Activated T-helper 1 cell treated with anti-CD3 and anti-CD28 coated beads, Interleukin-12 subunit alpha, Interleukin-12 subunit beta, Interleukin-2, Interleukin-4 antibody, amounts not matched to agents 30 ng/mL and 10 ng/mL and 1 ng/mL, durations not matched to agents 14 hours and 24 hours and 36 hours (primary cell): ENCODE measurements at regions not wholly inside any gene's neighbourhood (a gene's known extent, or its start where the extent isn't known, plus 50 kb on each side); places are given as distances from the start of the nearest gene placed in this dataset.
"Not testable (repeated sequence)": the region's sequence is repeated elsewhere in the genome, so short reads cannot be mapped to it uniquely, and the experiment has no call there.

Experiments used
- DNase-seq: peaks from one replicate; pipeline ENCODE4 v3.0.0; 2021; ENCODE audit warnings: low spot score
- H3K27ac Mint-ChIP-seq: one replicate; pipeline ENCODE4 v1.8.0; 2021; ENCODE audit warnings: mild to moderate bottlenecking, mixed read lengths
- H3K27me3 Mint-ChIP-seq: one replicate; pipeline ENCODE4 v1.8.0; 2022; ENCODE audit warnings: mild to moderate bottlenecking, moderate library complexity, mixed read lengths; ENCODE audit not compliant: insufficient read depth
- H3K36me3 Mint-ChIP-seq: one replicate; pipeline ENCODE4 v1.8.0; 2021; ENCODE audit warnings: low read depth, mixed read lengths
- H3K4me1 Mint-ChIP-seq: one replicate; pipeline ENCODE4 v1.8.0; 2021; ENCODE audit warnings: low read depth, mixed read lengths
- H3K4me3 Mint-ChIP-seq: one replicate; pipeline ENCODE4 v1.8.0; 2021; ENCODE audit warnings: mild to moderate bottlenecking, moderate library complexity, mixed read lengths
- H3K9me3 Mint-ChIP-seq: one replicate; pipeline ENCODE4 v1.8.0; 2021; ENCODE audit warnings: mixed read lengths
- intact Hi-C: fragments of 100-400 bp; cut with micrococcal nuclease; formaldehyde crosslinking; loops from one replicate; pipeline ENCODE4 v1.15.1; 2024

DNA sequence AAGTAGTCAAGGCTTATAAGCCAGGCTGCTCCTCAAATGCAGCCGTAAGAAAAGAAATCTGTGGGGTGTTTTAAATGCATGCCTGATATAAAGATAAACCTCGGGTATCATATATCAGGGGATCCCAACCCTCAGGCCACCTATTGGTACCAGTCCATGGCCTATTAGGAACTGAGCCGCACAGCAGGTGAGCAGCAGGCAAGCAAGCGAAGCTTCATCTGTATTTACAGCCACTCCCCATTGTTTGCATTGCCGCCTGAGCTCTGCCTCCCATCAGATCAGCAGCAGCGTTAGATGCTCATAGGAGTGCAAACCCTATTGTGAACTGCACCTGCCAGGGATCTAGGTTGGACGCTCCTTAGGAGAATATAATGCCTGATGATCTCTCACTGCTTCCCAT is 233.5 kb upstream of the SERP2 start:
- no peak for DNase-seq
- Mint-ChIP-seq H3K27ac (no peak overlapping the region), H3K4me1 (peaks cover 36% of the 10 kb centered on the region), H3K4me3 (no peak overlapping the region), H3K36me3 (no peaks in the 10 kb centered on the region), H3K9me3 (no peaks in the 10 kb centered on the region), H3K27me3 (peaks cover 41% of the 10 kb centered on the region)
- intact Hi-C loops: loop anchor here (5.0 kb wide), 5 partner anchors 162 to 1277 kb away; partner anchors contain the start of genes SLC25A30, TPT1 and TSC22D1

- no peaks in the 10 kb centered on the region for H3K9me3 Mint-ChIP-seq
- no peak for DNase-seq
- H3K4me1 Mint-ChIP-seq: peaks cover 34% of the 10 kb centered on the region
- H3K4me3 Mint-ChIP-seq: peak overlapping the region; percentile 85
- peaks cover 39% of the 10 kb centered on the region for H3K27me3 Mint-ChIP-seq
- intact Hi-C loops: loop anchor here (5.0 kb wide), 5 partner anchors 161 to 1276 kb away; partner anchors contain the start of genes SLC25A30, TPT1 and TSC22D1
- H3K27ac Mint-ChIP-seq: peak overlapping the region; percentile 82
- no peaks in the 10 kb centered on the region for H3K36me3 Mint-ChIP-seq
Observed at GRCh38 chr13:44140888-44141724, 232.5 kb upstream of the SERP2 start.

- H3K36me3 Mint-ChIP-seq: no peaks in the 10 kb centered on the region
- peaks cover 41% of the 10 kb centered on the region for H3K27me3 Mint-ChIP-seq
- intact Hi-C loops: loop anchor here (1.0 to 5.0 kb wide), 11 partner anchors 56 to 1275 kb away; partner anchors contain the start of genes SLC25A30, TPT1 and TSC22D1
- H3K4me1 Mint-ChIP-seq: peaks cover 26% of the 10 kb centered on the region
- peak overlapping the region; percentile 85 for H3K4me3 Mint-ChIP-seq
- H3K27ac Mint-ChIP-seq: peak overlapping the region; percentile 82
- H3K9me3 Mint-ChIP-seq: no peaks in the 10 kb centered on the region
- DNase-seq: peak; percentile 94
Observed at GRCh38 chr13:44141725-44142539, 231.7 kb upstream of the SERP2 start.

DNA sequence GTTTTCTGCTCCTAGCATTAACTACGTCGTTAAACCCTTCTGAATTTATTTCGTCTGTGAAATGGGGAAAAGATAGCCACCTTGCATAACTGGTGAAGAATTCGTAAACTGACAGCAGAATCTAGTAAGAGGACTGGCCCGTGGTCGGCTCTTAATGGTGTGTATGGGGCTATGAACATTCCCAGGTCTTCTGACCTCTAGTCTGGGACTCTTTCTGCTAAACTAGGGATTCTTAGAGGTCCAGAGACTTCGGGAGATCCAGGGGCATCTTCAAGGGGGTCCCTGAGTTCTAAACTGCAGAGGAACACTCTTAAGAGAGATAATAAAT is 231.1 kb upstream of the SERP2 start:
- Mint-ChIP-seq H3K27me3 (peaks cover 36% of the 10 kb centered on the region), H3K4me3 (peak overlapping the region; percentile 82), H3K9me3 (no peaks in the 10 kb centered on the region), H3K27ac (no peak overlapping the region), H3K36me3 (no peaks in the 10 kb centered on the region), H3K4me1 (peaks cover 20% of the 10 kb centered on the region)
- no peak for DNase-seq
- intact Hi-C loops: loop anchor here (1.0 to 5.0 kb wide), 11 partner anchors 56 to 1275 kb away; partner anchors contain the start of genes SLC25A30, TPT1 and TSC22D1

- H3K36me3 Mint-ChIP-seq: no peaks in the 10 kb centered on the region
- no peaks in the 10 kb centered on the region for H3K9me3 Mint-ChIP-seq
- intact Hi-C loops: loop anchor here (1.0 to 5.0 kb wide), 11 partner anchors 55 to 1274 kb away; partner anchors contain the start of genes SLC25A30, TPT1 and TSC22D1
- peak overlapping the region; percentile 82 for H3K4me3 Mint-ChIP-seq
- no peak overlapping the region for H3K27ac Mint-ChIP-seq
- H3K4me1 Mint-ChIP-seq: peaks cover 18% of the 10 kb centered on the region
- no peak for DNase-seq
- peaks cover 32% of the 10 kb centered on the region for H3K27me3 Mint-ChIP-seq
Observed at GRCh38 chr13:44142941-44143665, 230.5 kb upstream of the SERP2 start.

GRCh38 chr13:44146138-44146537 is 227.5 kb upstream of the SERP2 start:
- Mint-ChIP-seq H3K36me3 (no peaks in the 10 kb centered on the region), H3K27ac (no peak overlapping the region), H3K9me3 (no peaks in the 10 kb centered on the region), H3K4me1 (peaks cover 12% of the 10 kb centered on the region), H3K27me3 (peaks cover 17% of the 10 kb centered on the region), H3K4me3 (no peak overlapping the region)
- no peak for DNase-seq
- intact Hi-C loops: no loop called here

DNA sequence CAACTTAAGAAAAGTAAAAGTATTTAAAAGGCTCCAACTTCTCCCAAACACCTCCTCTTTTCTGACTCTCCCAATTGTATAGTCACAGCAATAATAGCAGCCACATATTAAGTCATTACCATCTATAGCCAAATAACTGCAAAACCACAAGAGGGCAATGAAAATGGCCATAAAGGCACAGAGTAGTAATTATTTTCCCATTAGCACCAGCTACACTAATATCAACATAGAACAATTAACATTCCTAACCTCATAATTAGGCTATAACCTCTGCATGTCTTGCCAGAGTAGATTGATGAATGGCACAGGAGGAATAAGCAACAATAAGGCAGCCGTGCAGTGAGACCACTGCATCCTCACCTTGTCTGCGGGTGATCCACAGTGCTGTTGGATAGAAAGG is 226.4 kb upstream of the SERP2 start:
- intact Hi-C loops: no loop called here

GRCh38 chr13:44147648-44148047 is 226.0 kb upstream of the SERP2 start:
- no peaks in the 10 kb centered on the region for H3K36me3 Mint-ChIP-seq
- no peaks in the 10 kb centered on the region for H3K9me3 Mint-ChIP-seq
- intact Hi-C loops: no loop called here
- H3K27ac Mint-ChIP-seq: no peak overlapping the region
- DNase-seq: no peak
- peaks cover 11% of the 10 kb centered on the region for H3K27me3 Mint-ChIP-seq
- H3K4me3 Mint-ChIP-seq: no peak overlapping the region
- peaks cover 2% of the 10 kb centered on the region for H3K4me1 Mint-ChIP-seq

More for the DNA sequence above, 226.4 kb upstream of the SERP2 start:
- Mint-ChIP-seq H3K36me3 (no peaks in the 10 kb centered on the region), H3K4me1 (peaks cover 6% of the 10 kb centered on the region), H3K27me3 (peaks cover 15% of the 10 kb centered on the region), H3K4me3 (no peak overlapping the region), H3K9me3 (no peaks in the 10 kb centered on the region), H3K27ac (no peak overlapping the region)
- no peak for DNase-seq

DNA sequence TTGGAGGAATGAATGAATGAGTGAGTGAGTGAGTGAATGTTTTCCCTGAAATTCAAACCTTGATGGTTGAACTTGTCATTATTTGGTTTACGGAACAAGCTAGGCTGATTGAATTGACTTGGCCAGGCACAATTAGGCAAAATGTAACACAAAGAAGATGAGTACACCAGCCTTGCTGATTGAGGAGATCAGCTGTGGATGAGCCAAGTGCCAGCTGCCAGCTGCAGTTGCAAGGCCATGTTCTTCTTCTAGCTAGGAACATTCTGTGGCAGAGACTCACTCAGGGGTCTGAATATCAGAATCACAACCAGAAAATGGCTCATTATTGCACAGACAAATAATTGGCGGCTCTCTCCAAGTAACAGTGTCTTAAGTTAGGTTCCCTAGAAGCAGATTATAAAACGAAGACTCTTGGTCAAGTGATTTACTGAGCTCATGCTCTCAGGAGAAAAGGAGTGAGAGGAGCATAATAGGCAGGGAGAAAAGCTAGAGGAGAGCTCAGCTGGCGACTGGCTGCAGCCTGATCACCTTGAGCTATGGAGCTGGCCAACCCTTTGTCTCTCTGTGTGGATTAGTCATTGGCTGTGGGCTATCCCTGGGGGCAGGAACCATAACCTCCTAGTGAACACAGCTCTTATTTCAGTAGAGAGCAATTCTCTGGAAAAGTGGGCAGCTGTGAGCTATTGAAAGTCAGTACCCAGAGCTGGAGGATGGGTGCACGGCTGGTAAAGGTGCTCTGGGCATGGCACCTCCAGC is 225.3 kb upstream of the SERP2 start:
- intact Hi-C loops: no loop called here
- no peak for DNase-seq
- peaks cover 11% of the 10 kb centered on the region for H3K27me3 Mint-ChIP-seq
- H3K27ac Mint-ChIP-seq: no peak overlapping the region
- H3K4me3 Mint-ChIP-seq: no peak overlapping the region
- no peaks in the 10 kb centered on the region for H3K36me3 Mint-ChIP-seq
- no peaks in the 10 kb centered on the region for H3K4me1 Mint-ChIP-seq
- no peaks in the 10 kb centered on the region for H3K9me3 Mint-ChIP-seq

GRCh38 chr13:44149231-44149630 is 224.4 kb upstream of the SERP2 start:
- intact Hi-C loops, H3K27me3 Mint-ChIP-seq, H3K4me1 Mint-ChIP-seq, DNase-seq, H3K36me3 Mint-ChIP-seq, H3K27ac Mint-ChIP-seq, H3K9me3 Mint-ChIP-seq, H3K4me3 Mint-ChIP-seq: not testable (repeated sequence)

- intact Hi-C loops: no loop called here
- H3K27ac Mint-ChIP-seq: no peak overlapping the region
- no peak for DNase-seq
- H3K27me3 Mint-ChIP-seq: peaks cover 6% of the 10 kb centered on the region
- no peaks in the 10 kb centered on the region for H3K36me3 Mint-ChIP-seq
- H3K9me3 Mint-ChIP-seq: no peaks in the 10 kb centered on the region
- H3K4me1 Mint-ChIP-seq: no peaks in the 10 kb centered on the region
- H3K4me3 Mint-ChIP-seq: no peak overlapping the region
Observed at GRCh38 chr13:44149821-44150220, 223.8 kb upstream of the SERP2 start.

- H3K27me3 Mint-ChIP-seq: peaks cover under 1% of the 10 kb centered on the region
- H3K4me1 Mint-ChIP-seq: no peaks in the 10 kb centered on the region
- H3K27ac Mint-ChIP-seq: no peak overlapping the region
- no peak for DNase-seq
- intact Hi-C loops: no loop called here
- H3K9me3 Mint-ChIP-seq: no peaks in the 10 kb centered on the region
- H3K4me3 Mint-ChIP-seq: no peak overlapping the region
- H3K36me3 Mint-ChIP-seq: no peaks in the 10 kb centered on the region
Observed at GRCh38 chr13:44151474-44151873, 222.2 kb upstream of the SERP2 start.
